ENCODE measurements at regions not wholly inside any gene's neighbourhood (a gene's known extent, or its start where the extent isn't known, plus 50 kb on each side); places are given as distances from the start of the nearest gene placed in this dataset.

DNA sequence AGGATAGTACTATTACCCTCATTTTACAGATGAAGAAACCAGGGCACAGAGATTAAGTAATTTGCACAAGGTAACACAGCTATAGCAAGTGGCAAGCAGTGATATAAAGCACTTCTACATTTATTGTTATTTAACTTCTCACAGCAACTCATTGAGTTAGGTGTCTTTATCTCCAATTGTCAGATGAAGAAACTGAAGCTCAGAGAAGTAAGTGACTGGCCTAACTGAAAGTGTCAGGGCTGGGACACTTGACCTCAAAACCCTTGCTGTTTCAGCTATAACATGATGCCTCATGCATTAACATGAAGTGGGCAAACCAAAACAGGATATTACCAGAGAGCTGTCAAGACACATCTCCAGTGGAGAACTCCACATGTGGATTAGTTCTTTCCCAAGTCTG lies 65.8 kb upstream of the LEKR1 start:
- POLR2A ChIA-PET: no interaction called here
- no peak overlapping the region for H3K27ac Mint-ChIP-seq (ENCODE audit: unreplicated experiment)

DNA sequence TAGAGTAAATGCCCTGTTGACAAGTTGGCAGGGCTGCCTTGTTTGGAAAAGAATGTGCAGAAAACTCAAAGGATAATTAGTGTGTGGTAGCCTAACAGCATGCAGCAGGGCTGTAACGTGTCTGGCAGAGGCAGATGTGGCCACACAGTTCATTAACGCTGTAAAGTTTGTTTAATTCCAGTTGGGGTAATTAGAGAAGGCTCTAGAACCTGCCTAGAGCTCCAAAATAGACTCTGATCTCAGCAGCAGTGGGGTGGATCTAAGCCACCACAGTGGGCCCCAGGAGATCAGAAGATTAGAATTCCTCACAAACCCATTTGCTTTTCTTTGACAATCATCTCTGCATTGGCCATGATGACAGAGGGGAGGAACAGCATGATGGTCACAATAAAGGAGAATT lies 65.1 kb upstream of the LEKR1 start:
- no TSS peak for BruUV-seq (replicated peaks)
- Mint-ChIP-seq H3K9me3 (ENCODE audit: unreplicated experiment) (peaks cover 18% of the 10 kb centered on the region), H3K27me3 (ENCODE audit: insufficient read depth, unreplicated experiment) (no peaks in the 10 kb centered on the region), H3K4me3 (ENCODE audit: unreplicated experiment) (no peak overlapping the region), H3K36me3 (ENCODE audit: insufficient read depth, unreplicated experiment) (no peaks in the 10 kb centered on the region), H3K4me1 (ENCODE audit: low read depth, unreplicated experiment) (no peaks in the 10 kb centered on the region), H3K27ac (ENCODE audit: unreplicated experiment) (no peak overlapping the region)
- H3K4me3 ChIP-seq (ENCODE audit: low read depth, low read length): no peak overlapping the region
- intact Hi-C loops (cut with micrococcal nuclease; ENCODE audit: unreplicated experiment): no loop called here
- H3K27me3 ChIP-seq (replicated peaks; ENCODE audit: control insufficient read depth, insufficient read depth, low read length): no peaks in the 10 kb centered on the region
- no peaks in the 10 kb centered on the region for H3K4me1 ChIP-seq
- ChIA-PET CTCF (no interaction called here), POLR2A (no interaction called here)
- no peaks in the 10 kb centered on the region for H3K36me3 ChIP-seq (ENCODE audit: control insufficient read depth, insufficient read depth, low read length)
- TF ChIP-seq, protein P1, sequence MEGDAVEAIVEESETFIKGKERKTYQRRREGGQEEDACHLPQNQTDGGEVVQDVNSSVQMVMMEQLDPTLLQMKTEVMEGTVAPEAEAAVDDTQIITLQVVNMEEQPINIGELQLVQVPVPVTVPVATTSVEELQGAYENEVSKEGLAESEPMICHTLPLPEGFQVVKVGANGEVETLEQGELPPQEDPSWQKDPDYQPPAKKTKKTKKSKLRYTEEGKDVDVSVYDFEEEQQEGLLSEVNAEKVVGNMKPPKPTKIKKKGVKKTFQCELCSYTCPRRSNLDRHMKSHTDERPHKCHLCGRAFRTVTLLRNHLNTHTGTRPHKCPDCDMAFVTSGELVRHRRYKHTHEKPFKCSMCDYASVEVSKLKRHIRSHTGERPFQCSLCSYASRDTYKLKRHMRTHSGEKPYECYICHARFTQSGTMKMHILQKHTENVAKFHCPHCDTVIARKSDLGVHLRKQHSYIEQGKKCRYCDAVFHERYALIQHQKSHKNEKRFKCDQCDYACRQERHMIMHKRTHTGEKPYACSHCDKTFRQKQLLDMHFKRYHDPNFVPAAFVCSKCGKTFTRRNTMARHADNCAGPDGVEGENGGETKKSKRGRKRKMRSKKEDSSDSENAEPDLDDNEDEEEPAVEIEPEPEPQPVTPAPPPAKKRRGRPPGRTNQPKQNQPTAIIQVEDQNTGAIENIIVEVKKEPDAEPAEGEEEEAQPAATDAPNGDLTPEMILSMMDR (IDR thresholded peaks at IDR 0.05; ENCODE audit: insufficient read depth in 1 of 2, low read depth in 1 of 2, low read length in 1 of 2, severe bottlenecking in 1 of 2, unreplicated experiment in 1 of 2): no peak
- H3K9me3 ChIP-seq: no peaks in the 10 kb centered on the region
- no peak for DNase-seq

More for the DNA sequence above, 65.8 kb upstream of the LEKR1 start:
- CTCF ChIA-PET: no interaction called here
- H3K4me3 Mint-ChIP-seq (ENCODE audit: unreplicated experiment): no peak overlapping the region
- no peak for DNase-seq
- Histone ChIP-seq H3K27me3 (replicated peaks; ENCODE audit: control insufficient read depth, insufficient read depth, low read length) (no peaks in the 10 kb centered on the region), H3K4me1 (no peaks in the 10 kb centered on the region), H3K4me3 (ENCODE audit: low read depth, low read length) (no peak overlapping the region), H3K9me3 (no peaks in the 10 kb centered on the region), H3K36me3 (ENCODE audit: control insufficient read depth, insufficient read depth, low read length) (no peaks in the 10 kb centered on the region)
- no peaks in the 10 kb centered on the region for H3K27me3 Mint-ChIP-seq (ENCODE audit: insufficient read depth, unreplicated experiment)
- TF ChIP-seq, protein P1 (IDR thresholded peaks at IDR 0.05; ENCODE audit: insufficient read depth in 1 of 2, low read depth in 1 of 2, low read length in 1 of 2, severe bottlenecking in 1 of 2, unreplicated experiment in 1 of 2): no peak
- BruUV-seq (replicated peaks): no TSS peak
- no peaks in the 10 kb centered on the region for H3K36me3 Mint-ChIP-seq (ENCODE audit: insufficient read depth, unreplicated experiment)
- intact Hi-C loops (cut with micrococcal nuclease; ENCODE audit: unreplicated experiment): no loop called here
- peaks cover 18% of the 10 kb centered on the region for H3K9me3 Mint-ChIP-seq (ENCODE audit: unreplicated experiment)
- H3K4me1 Mint-ChIP-seq (ENCODE audit: low read depth, unreplicated experiment): no peaks in the 10 kb centered on the region

DNA sequence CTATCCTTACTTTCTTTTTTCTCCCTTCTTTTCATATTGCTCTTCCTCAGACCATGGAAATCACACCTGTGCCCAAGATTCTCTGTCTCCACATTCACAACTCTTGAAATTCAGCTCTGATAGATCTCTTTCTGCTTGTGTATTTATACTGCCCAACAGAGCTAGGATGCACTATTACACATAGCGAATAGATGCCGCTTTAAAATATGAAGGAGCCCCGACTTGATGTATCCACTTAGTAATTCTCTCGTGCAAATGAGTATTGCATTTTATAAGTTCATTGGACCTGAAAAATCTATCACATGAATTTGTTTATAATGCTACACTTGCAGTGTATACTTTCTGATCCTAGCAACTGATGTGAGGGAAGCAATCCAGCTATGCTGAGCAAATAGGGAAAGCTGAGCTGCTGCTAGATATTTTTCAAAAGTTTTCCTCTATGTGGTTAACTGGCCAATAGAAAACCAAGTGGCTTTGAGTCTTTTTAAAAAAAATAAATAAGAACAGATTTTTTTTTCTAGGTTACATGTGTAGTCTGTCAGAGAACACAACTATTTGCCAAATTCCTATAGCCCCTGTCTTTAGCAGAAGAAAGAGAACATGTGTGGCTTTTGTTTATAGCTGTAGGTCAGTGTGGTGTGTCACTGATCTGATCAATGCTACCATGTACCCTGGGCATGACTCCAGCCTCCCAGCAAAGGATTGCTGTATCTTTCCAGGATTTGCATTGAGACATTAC lies 64.3 kb upstream of the LEKR1 start:
- Histone ChIP-seq H3K27me3 (replicated peaks; ENCODE audit: control insufficient read depth, insufficient read depth, low read length) (no peaks in the 10 kb centered on the region), H3K4me1 (no peaks in the 10 kb centered on the region), H3K36me3 (ENCODE audit: control insufficient read depth, insufficient read depth, low read length) (no peaks in the 10 kb centered on the region), H3K4me3 (ENCODE audit: low read depth, low read length) (no peak overlapping the region), H3K9me3 (no peaks in the 10 kb centered on the region)
- TF ChIP-seq, protein P1 (IDR thresholded peaks at IDR 0.05; ENCODE audit: insufficient read depth in 1 of 2, low read depth in 1 of 2, low read length in 1 of 2, severe bottlenecking in 1 of 2, unreplicated experiment in 1 of 2): no peak
- POLR2A ChIA-PET: interaction anchor here (0.6 kb wide), 1 partner anchor 81 kb away, joined by 3 read pairs; no protein-coding TSS in a partner anchor
- Mint-ChIP-seq H3K36me3 (ENCODE audit: insufficient read depth, unreplicated experiment) (no peaks in the 10 kb centered on the region), H3K27ac (ENCODE audit: unreplicated experiment) (no peak overlapping the region), H3K27me3 (ENCODE audit: insufficient read depth, unreplicated experiment) (no peaks in the 10 kb centered on the region), H3K9me3 (ENCODE audit: unreplicated experiment) (peaks cover 17% of the 10 kb centered on the region), H3K4me1 (ENCODE audit: low read depth, unreplicated experiment) (no peaks in the 10 kb centered on the region), H3K4me3 (ENCODE audit: unreplicated experiment) (no peak overlapping the region)
- CTCF ChIA-PET: no interaction called here
- BruUV-seq (replicated peaks): no TSS peak
- no peak for DNase-seq
- intact Hi-C loops (cut with micrococcal nuclease; ENCODE audit: unreplicated experiment): no loop called here
